Spinal cord (tissue), 9 donors: ENCODE measurements at regions not wholly inside any gene's neighbourhood (a gene's known extent, or its start where the extent isn't known, plus 50 kb on each side); places are given as distances from the start of the nearest gene placed in this dataset.
A peak's percentile ranks its signal among the peaks of the same experiment; 100 is the strongest.

Experiments used
- DNase-seq, 6 donors: peaks; one replicate each; pipeline versions ENCODE4 v3.0.0 to v3.0.0-alpha.2; 2013 to 2015; ENCODE audit warnings: low spot score in 6 of 6, low read depth in 4 of 6
- H3K27ac ChIP-seq: one replicate; pipeline ENCODE4 v1.5.1; 2013; ENCODE audit warnings: low read depth, low read length, control low read depth
- H3K27me3 ChIP-seq: one replicate; pipeline ENCODE4 v1.6.1; 2013; ENCODE audit warnings: low read length; ENCODE audit not compliant: control insufficient read depth, insufficient read depth
- H3K36me3 ChIP-seq: one replicate; pipeline ENCODE4 v1.6.1; 2013; ENCODE audit warnings: low read length; ENCODE audit not compliant: control insufficient read depth, insufficient read depth
- H3K4me1 ChIP-seq: one replicate; pipeline ENCODE4 v1.6.1; 2013; ENCODE audit warnings: low read length; ENCODE audit not compliant: control insufficient read depth, insufficient read depth
- H3K4me3 ChIP-seq: one replicate; pipeline ENCODE4 v1.5.1; 2013; ENCODE audit warnings: low read depth, low read length, control low read depth
- H3K9me3 ChIP-seq: one replicate; pipeline ENCODE4 v1.6.1; 2013; ENCODE audit warnings: low read length; ENCODE audit not compliant: control insufficient read depth, insufficient read depth
- whole genome bisulfite sequencing: methylation state at CpG from one replicate; pipeline ENCODE4 v1.1.5; 2013; ENCODE audit warnings: missing lambda C conversion rate; ENCODE audit not compliant: insufficient coverage; 5-methylcytosine and 5-hydroxymethylcytosine counted together
- donor health status: healthy.

- Histone ChIP-seq H3K27me3 (no peaks in the 10 kb centered on the region), H3K36me3 (no peaks in the 10 kb centered on the region), H3K9me3 (no peaks in the 10 kb centered on the region), H3K4me3 (no peak overlapping the region), H3K27ac (no peak overlapping the region), H3K4me1 (no peaks in the 10 kb centered on the region)
- no peak for DNase-seq
- 83% methylated on average over 4 of the region's 5 CpGs for WGBS
Measured at GRCh38 chr13:22655106-22655852, 525.5 kb upstream of the SGCG start.

DNA sequence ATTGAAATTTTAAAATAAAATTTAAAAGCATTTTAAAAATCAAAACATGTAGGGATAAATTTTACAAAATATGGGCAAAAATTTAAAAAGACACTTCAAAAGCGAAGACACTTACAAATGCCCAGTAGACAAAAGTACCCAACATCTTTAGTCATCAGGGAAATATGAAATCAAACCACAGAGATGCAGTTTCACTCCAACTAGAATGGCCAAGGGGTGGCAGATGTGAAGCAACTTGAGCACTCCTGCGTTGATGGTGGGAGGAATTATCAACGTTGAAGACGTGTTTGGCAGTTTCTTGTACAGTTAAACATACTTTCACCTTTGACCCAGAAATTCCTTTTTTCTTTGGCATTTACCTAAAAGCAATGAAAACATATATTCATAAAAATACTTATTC, 518.0 kb upstream of the SGCG start:
- DNase-seq = no peak
- Histone ChIP-seq H3K4me3 (no peak overlapping the region), H3K9me3 (no peaks in the 10 kb centered on the region), H3K27ac (no peak overlapping the region), H3K36me3 (no peaks in the 10 kb centered on the region), H3K27me3 (no peaks in the 10 kb centered on the region), H3K4me1 (no peaks in the 10 kb centered on the region)
- WGBS = no CpG with 5 or more reads among the region's 4 CpGs

GRCh38 chr13:22665506-22665905, 515.3 kb upstream of the SGCG start:
- no peaks in the 10 kb centered on the region for H3K27me3 ChIP-seq
- H3K9me3 ChIP-seq = no peaks in the 10 kb centered on the region
- peak in 1 of 6 donors; percentile 28 for DNase-seq
- H3K27ac ChIP-seq = no peak overlapping the region
- no CpG with 5 or more reads among the region's 2 CpGs for WGBS
- H3K4me1 ChIP-seq = no peaks in the 10 kb centered on the region
- no peaks in the 10 kb centered on the region for H3K36me3 ChIP-seq
- H3K4me3 ChIP-seq = no peak overlapping the region

DNA sequence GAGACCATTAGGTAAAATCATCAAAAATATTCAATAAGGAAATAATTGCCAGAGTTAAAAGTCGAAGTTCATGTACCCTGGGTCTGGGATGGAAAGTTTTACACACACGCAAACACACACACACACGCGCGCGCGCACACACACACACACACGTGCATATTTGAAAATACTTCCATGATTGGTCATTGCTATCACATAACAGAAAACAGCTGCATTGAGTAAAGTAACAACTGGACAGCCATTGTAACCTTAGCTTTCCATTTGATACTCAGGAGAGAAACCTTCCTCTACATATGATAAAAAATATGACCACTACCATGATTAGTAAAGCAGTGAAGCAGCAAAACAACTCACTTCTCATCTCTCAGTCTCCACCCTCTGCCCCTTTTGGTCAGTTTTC, 490.0 kb upstream of the SGCG start:
- Histone ChIP-seq H3K9me3 (peaks cover 2% of the 10 kb centered on the region), H3K4me3 (no peak overlapping the region), H3K36me3 (no peaks in the 10 kb centered on the region), H3K27me3 (no peaks in the 10 kb centered on the region), H3K4me1 (no peaks in the 10 kb centered on the region), H3K27ac (no peak overlapping the region)
- 70% methylated on average over 6 of the region's 8 CpGs for WGBS
- no peak for DNase-seq

DNA sequence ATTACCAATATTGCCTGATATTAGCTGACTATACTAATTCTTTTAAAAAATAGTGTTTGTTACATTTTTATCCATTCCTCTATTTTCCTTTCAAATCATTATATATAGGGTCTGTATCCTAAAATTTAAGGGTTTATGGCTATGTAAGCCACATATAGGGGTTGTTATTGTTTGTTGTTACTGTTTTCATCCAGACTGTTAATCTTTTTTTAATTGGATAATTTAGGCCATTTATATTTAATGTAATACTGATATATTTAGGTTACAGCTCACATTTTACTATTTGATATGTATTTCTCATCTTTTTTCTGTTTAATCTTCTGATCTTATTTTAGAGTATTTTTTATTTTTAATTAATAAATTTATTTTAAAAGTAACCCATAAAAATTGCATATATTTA, 487.1 kb upstream of the SGCG start:
- Histone ChIP-seq H3K36me3 (no peaks in the 10 kb centered on the region), H3K9me3 (peaks cover 2% of the 10 kb centered on the region), H3K4me3 (no peak overlapping the region), H3K27ac (no peak overlapping the region), H3K27me3 (no peaks in the 10 kb centered on the region), H3K4me1 (no peaks in the 10 kb centered on the region)
- no peak for DNase-seq

GRCh38 chr13:22696433-22696832, 484.3 kb upstream of the SGCG start:
- peaks cover 2% of the 10 kb centered on the region for H3K9me3 ChIP-seq
- H3K27me3 ChIP-seq = no peaks in the 10 kb centered on the region
- H3K4me3 ChIP-seq = no peak overlapping the region
- H3K27ac ChIP-seq = no peak overlapping the region
- no peaks in the 10 kb centered on the region for H3K36me3 ChIP-seq
- 80% methylated on average over 34 of the region's 41 CpGs for WGBS
- no peaks in the 10 kb centered on the region for H3K4me1 ChIP-seq
- no peak for DNase-seq

GRCh38 chr13:22698467-22698866, 482.3 kb upstream of the SGCG start:
- H3K9me3 ChIP-seq = peaks cover 2% of the 10 kb centered on the region
- 68% methylated on average over 1 of the region's 2 CpGs for WGBS
- no peaks in the 10 kb centered on the region for H3K4me1 ChIP-seq
- H3K4me3 ChIP-seq = no peak overlapping the region
- H3K27ac ChIP-seq = no peak overlapping the region
- no peaks in the 10 kb centered on the region for H3K36me3 ChIP-seq
- DNase-seq = peak in 1 of 6 donors; percentile 12
- H3K27me3 ChIP-seq = no peaks in the 10 kb centered on the region

- H3K4me1 ChIP-seq = no peaks in the 10 kb centered on the region
- no peak overlapping the region for H3K4me3 ChIP-seq
- no peak overlapping the region for H3K27ac ChIP-seq
- H3K27me3 ChIP-seq = no peaks in the 10 kb centered on the region
- no peaks in the 10 kb centered on the region for H3K36me3 ChIP-seq
- no peaks in the 10 kb centered on the region for H3K9me3 ChIP-seq
- 94% methylated on average over 3 of the region's 6 CpGs for WGBS
- DNase-seq = peak in 1 of 6 donors; percentile 15
Measured at GRCh38 chr13:22700246-22700887, 480.4 kb upstream of the SGCG start.

- no peak for DNase-seq
- Histone ChIP-seq H3K4me3 (no peak overlapping the region), H3K4me1 (no peaks in the 10 kb centered on the region), H3K36me3 (no peaks in the 10 kb centered on the region), H3K27ac (no peak overlapping the region), H3K27me3 (no peaks in the 10 kb centered on the region), H3K9me3 (no peaks in the 10 kb centered on the region)
- 52% methylated on average over 6 of the region's 9 CpGs for WGBS
Measured at GRCh38 chr13:22703601-22704209, 477.1 kb upstream of the SGCG start.

DNA sequence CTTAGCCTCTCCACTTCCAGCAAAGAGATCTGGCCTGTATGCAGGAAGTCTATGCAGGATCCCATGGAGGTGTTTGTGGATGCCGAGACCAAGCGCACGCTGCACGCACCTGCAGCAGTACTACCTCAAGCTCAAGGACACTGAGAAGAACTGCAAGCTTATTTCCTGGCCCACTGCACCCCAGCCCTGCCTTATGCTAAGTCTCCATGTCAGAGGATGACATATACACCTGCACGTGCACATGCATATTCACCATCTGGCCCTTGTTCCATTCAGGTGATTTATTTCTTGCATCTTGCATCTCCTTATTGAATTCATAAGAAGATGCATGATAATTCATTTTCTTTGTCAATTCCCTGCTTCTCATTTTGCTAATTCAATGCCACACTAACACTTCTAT, 472.8 kb upstream of the SGCG start:
- WGBS = 92% methylated on average over 5 of the region's 5 CpGs

More for the DNA sequence above, 472.8 kb upstream of the SGCG start:
- Histone ChIP-seq H3K36me3 (no peaks in the 10 kb centered on the region), H3K9me3 (no peaks in the 10 kb centered on the region), H3K27ac (no peak overlapping the region), H3K4me3 (no peak overlapping the region), H3K4me1 (no peaks in the 10 kb centered on the region), H3K27me3 (no peaks in the 10 kb centered on the region)
- peak in 1 of 6 donors; percentile 44 for DNase-seq
